H1 (cell line): ENCODE measurements at regions not wholly inside any gene's neighbourhood (a gene's known extent, or its start where the extent isn't known, plus 50 kb on each side); places are given as distances from the start of the nearest gene placed in this dataset.
"Not testable (repeated sequence)": the region's sequence is repeated elsewhere in the genome, so short reads cannot be mapped to it uniquely, and the experiment has no call there.

Source experiments
- CTCF ChIA-PET: fragments of 300-600 bp; sonication (Branson Sonifier 250); formaldehyde crosslinking; loops from one replicate; lab custom pipeline; 2021; ENCODE audit not compliant: partially characterized antibody; lab: Charles Lee
- POLR2A ChIA-PET: fragments of 300-600 bp; sonication (Branson Sonifier 250); formaldehyde crosslinking; loops from one replicate; lab custom pipeline; 2021; ENCODE audit warnings: inconsistent platforms; ENCODE audit not compliant: partially characterized antibody; lab: Charles Lee
- DNase-seq, 2 experiments: peaks; one replicate each; pipeline versions ENCODE4 v3.0.0 to v3.0.0-alpha.2; 2010 to 2022; ENCODE audit warnings: low spot score in 2 of 2, low read depth in 1 of 2, mixed read lengths in 1 of 2
- FAIRE-seq: peaks from 2 replicates; lab custom pipeline; 2011; peaks lifted over from hg19 to GRCh38; lab: Jason Lieb, UNC
- H2AFZ ChIP-seq: 2 replicates; pipeline ENCODE4 v1.8.1; 2012; ENCODE audit warnings: low read length, inconsistent platforms
- H2AK5ac ChIP-seq: 2 replicates; pipeline ENCODE4 v1.6.1; 2013; ENCODE audit warnings: low read depth, low read length
- H2BK120ac ChIP-seq: replicated peaks from 2 replicates; pipeline ENCODE3; 2013; ENCODE audit warnings: low read depth, low read length, inconsistent platforms
- H2BK12ac ChIP-seq: 2 replicates; pipeline ENCODE4 v1.6.1; 2013; ENCODE audit warnings: low read depth, low read length
- H2BK15ac ChIP-seq: 2 replicates; pipeline ENCODE4 v1.6.1; 2013; ENCODE audit warnings: low read length
- H2BK20ac ChIP-seq: 2 replicates; pipeline ENCODE4 v1.6.1; 2013; ENCODE audit warnings: low read length
- H2BK5ac ChIP-seq: 2 replicates; pipeline ENCODE4 v1.6.1; 2013; ENCODE audit warnings: low read depth, low read length
- H3K14ac ChIP-seq: 2 replicates; pipeline ENCODE4 v1.6.1; 2013; ENCODE audit warnings: inconsistent platforms; ENCODE audit not compliant: insufficient read length
- H3K18ac ChIP-seq: 2 replicates; pipeline ENCODE4 v1.6.1; 2013; ENCODE audit warnings: low read length; ENCODE audit errors: extremely low read depth
- H3K23ac ChIP-seq: 2 replicates; pipeline ENCODE4 v1.6.1; 2013; ENCODE audit warnings: inconsistent platforms; ENCODE audit not compliant: insufficient read length
- H3K23me2 ChIP-seq: 2 replicates; pipeline ENCODE4 v1.6.1; 2013; ENCODE audit warnings: low read depth, low read length
- H3K27ac ChIP-seq: 2 replicates; pipeline ENCODE4 v1.6.1; 2011; ENCODE audit warnings: low read depth, low read length, inconsistent platforms
- H3K27me3 ChIP-seq, 4 experiments: replicated peaks in 1 of 4; 1 replicate in 1 of 4; 2 replicates in 3 of 4; pipeline versions ENCODE4 v1.6.1 to v1.8.1; 2011 to 2013; ENCODE audit warnings: low read length in 3 of 4, mild to moderate bottlenecking in 3 of 4, inconsistent platforms in 2 of 4, mixed read lengths in 2 of 4, moderate library complexity in 1 of 4; ENCODE audit not compliant: control insufficient read depth in 3 of 4, insufficient read depth in 3 of 4; ENCODE audit errors: extremely low read depth in 1 of 4
- H3K36me3 ChIP-seq, 4 experiments: 2 replicates each; pipeline versions ENCODE4 v1.6.1 to v1.8.1; 2011 to 2013; ENCODE audit warnings: mild to moderate bottlenecking in 4 of 4, low read length in 3 of 4, moderate library complexity in 2 of 4, control low read depth in 1 of 4, inconsistent platforms in 1 of 4; ENCODE audit not compliant: insufficient read depth in 4 of 4, control insufficient read depth in 2 of 4
- H3K4ac ChIP-seq: replicated peaks from 2 replicates; pipeline ENCODE3; 2013; ENCODE audit warnings: low read length, low read depth, mixed read lengths, inconsistent platforms; ENCODE audit not compliant: insufficient read length
- H3K4me1 ChIP-seq, 4 experiments: replicated peaks in 1 of 4; 1 replicate in 1 of 4; 2 replicates in 3 of 4; pipeline versions ENCODE4 v1.6.1 to v1.8.1; 2011 to 2013; ENCODE audit warnings: low read length in 3 of 4, inconsistent platforms in 2 of 4, mixed read lengths in 1 of 4; ENCODE audit not compliant: insufficient read depth in 4 of 4, control insufficient read depth in 3 of 4
- H3K4me2 ChIP-seq, 2 experiments: 2 replicates each; pipeline versions ENCODE4 v1.6.1 to v1.8.1; 2011 to 2013; ENCODE audit warnings: low read depth in 2 of 2, low read length in 2 of 2, control low read depth in 1 of 2, inconsistent platforms in 1 of 2, mild to moderate bottlenecking in 1 of 2; ENCODE audit not compliant: insufficient read depth in 1 of 2
- H3K4me3 ChIP-seq, 4 experiments: fragments of 200-600, 300-600 bp in 1 of 4; sonication (generic), shearing (Covaris generic), sonication (Bioruptor Twin) in 1 of 4; 2 replicates each; pipeline versions ENCODE4 v1.5.1 to v1.8.1; 2011 to 2016; ENCODE audit warnings: low read length in 4 of 4, low read depth in 3 of 4, control low read depth in 2 of 4, inconsistent platforms in 2 of 4, mild to moderate bottlenecking in 2 of 4, mixed read lengths in 1 of 4, moderate library complexity in 1 of 4; ENCODE audit not compliant: insufficient read depth in 2 of 4; ENCODE audit errors: extremely low read depth in 1 of 4
- H3K56ac ChIP-seq: replicated peaks from 2 replicates; pipeline ENCODE3; 2013; ENCODE audit warnings: low read depth, mild to moderate bottlenecking, mixed read lengths, low read length, inconsistent platforms; ENCODE audit not compliant: insufficient read length
- H3K79me1 ChIP-seq: 2 replicates; pipeline ENCODE4 v1.6.1; 2013; ENCODE audit warnings: low read depth, low read length, control low read depth
- H3K79me2 ChIP-seq, 2 experiments: 2 replicates each; pipeline versions ENCODE4 v1.6.1 to v1.8.1; 2012 to 2013; ENCODE audit warnings: low read length in 2 of 2, mild to moderate bottlenecking in 2 of 2, inconsistent platforms in 1 of 2; ENCODE audit not compliant: insufficient read depth in 2 of 2, control insufficient read depth in 1 of 2
- H3K9ac ChIP-seq, 4 experiments: replicated peaks in 1 of 4; 1 replicate in 1 of 4; 2 replicates in 3 of 4; pipeline versions ENCODE4 v1.6.1 to v1.8.1; 2011 to 2013; ENCODE audit warnings: low read depth in 3 of 4, low read length in 3 of 4, control low read depth in 2 of 4, mild to moderate bottlenecking in 2 of 4, moderate library complexity in 2 of 4, inconsistent platforms in 1 of 4; ENCODE audit errors: extremely low read depth in 1 of 4
- H3K9me3 ChIP-seq, 2 experiments: 2 replicates each; pipeline versions ENCODE4 v1.6.1 to v1.8.1; 2012 to 2013; ENCODE audit warnings: mild to moderate bottlenecking in 2 of 2, moderate library complexity in 2 of 2, control low read depth in 1 of 2, inconsistent platforms in 1 of 2, low read depth in 1 of 2, low read length in 1 of 2, mixed read lengths in 1 of 2; ENCODE audit not compliant: insufficient read depth in 2 of 2
- H4K20me1 ChIP-seq, 2 experiments: replicated peaks in 1 of 2; 2 replicates each; pipeline versions ENCODE3 to v1.8.1; 2011 to 2013; ENCODE audit warnings: inconsistent platforms in 2 of 2, low read length in 2 of 2, mild to moderate bottlenecking in 1 of 2; ENCODE audit not compliant: insufficient read depth in 2 of 2, control insufficient read depth in 1 of 2
- H4K5ac ChIP-seq: 2 replicates; pipeline ENCODE4 v1.6.1; 2013; ENCODE audit warnings: low read length, low read depth, mixed read lengths, inconsistent platforms; ENCODE audit not compliant: insufficient read length
- H4K8ac ChIP-seq: 2 replicates; pipeline ENCODE4 v1.8.0; 2013; ENCODE audit warnings: mild to moderate bottlenecking, moderate library complexity, low read length, inconsistent platforms; ENCODE audit not compliant: insufficient read depth; ENCODE audit errors: extremely low read depth
- H4K91ac ChIP-seq: replicated peaks from 2 replicates; pipeline ENCODE3; 2013; ENCODE audit warnings: low read length, mixed read lengths, inconsistent platforms; ENCODE audit not compliant: insufficient read length
- WGBS, 2 experiments: shearing (Covaris generic) in 1 of 2; methylation state at CpG; one replicate each; pipeline versions ENCODE4 v1.1.6 to v1.1.7; 2013 to 2015; ENCODE audit warnings: low lambda C conversion rate in 2 of 2, mixed read lengths in 2 of 2, inconsistent platforms in 1 of 2, low coverage in 1 of 2, missing lambda C conversion rate in 1 of 2; ENCODE audit not compliant: insufficient replicate concordance in 2 of 2, insufficient coverage in 1 of 2, insufficient read length in 1 of 2; ENCODE audit errors: extremely low coverage in 1 of 2, missing lambda C conversion rate in 1 of 2; 5-methylcytosine and 5-hydroxymethylcytosine counted together

DNA sequence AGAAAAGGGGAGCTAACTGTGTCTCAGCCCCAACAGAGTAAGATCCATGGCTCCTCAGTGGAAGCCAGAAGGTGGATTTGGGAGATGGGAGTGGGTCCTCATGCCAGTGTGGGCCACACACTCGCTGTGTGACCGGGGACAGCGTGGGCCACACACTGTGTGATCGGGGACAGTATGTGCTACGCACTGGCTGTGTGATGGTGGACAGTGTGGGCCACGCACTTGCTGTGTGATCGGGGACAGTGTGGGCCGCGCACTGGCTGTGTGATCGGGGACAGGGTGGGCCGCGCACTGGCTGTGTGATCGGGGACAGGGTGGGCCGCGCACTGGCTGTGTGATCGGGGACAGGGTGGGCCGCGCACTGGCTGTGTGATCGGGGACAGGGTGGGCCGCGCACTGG, 282.5 kb downstream of the NXPE2 start:
- H3K23me2 ChIP-seq, DNase-seq, H2BK20ac ChIP-seq, H2BK120ac ChIP-seq, H4K20me1 ChIP-seq, H3K4ac ChIP-seq, H3K79me1 ChIP-seq, H3K9ac ChIP-seq, H3K36me3 ChIP-seq, H3K79me2 ChIP-seq, H3K4me3 ChIP-seq, H3K56ac ChIP-seq, POLR2A ChIA-PET, H2AK5ac ChIP-seq, H3K27ac ChIP-seq, H3K4me1 ChIP-seq, H3K27me3 ChIP-seq, H4K8ac ChIP-seq, H2AFZ ChIP-seq, H3K14ac ChIP-seq, H3K23ac ChIP-seq, H3K9me3 ChIP-seq, H2BK15ac ChIP-seq, H4K5ac ChIP-seq, FAIRE-seq, H3K4me2 ChIP-seq, H2BK5ac ChIP-seq: not testable (repeated sequence)
- CTCF ChIA-PET = interaction anchor here (1.9 kb wide), 1 partner anchor 15 kb away, joined by 7 read pairs; no protein-coding TSS in a partner anchor
- H4K91ac ChIP-seq = peak overlapping the region; percentile 67
- peak overlapping the region; percentile 34; the same call in 1 of the 2 replicates for H3K18ac ChIP-seq
- WGBS, 2 experiments = 89% methylated on average over 10 of the region's 21 CpGs; no CpG with 5 or more reads in 1 of the 2 experiments
- peak overlapping the region; percentile 60; the same call in 1 of the 2 replicates for H2BK12ac ChIP-seq
